Peyer's patch (tissue), 4 donors: ENCODE measurements at regions not wholly inside any gene's neighbourhood (a gene's known extent, or its start where the extent isn't known, plus 50 kb on each side); places are given as distances from the start of the nearest gene placed in this dataset.

ENCODE experiments used
- CTCF ChIP-seq, 6 experiments: fragments of 450-650 bp in 4 of 6; fragments of 200-600 bp in 2 of 6; sonication (generic) in 1 of 6; IDR thresholded peaks; one replicate each; pipeline ENCODE4 v1.5.1; 2017 to 2019; ENCODE audit warnings: antibody characterized with exemption in 6 of 6, mild to moderate bottlenecking in 3 of 6, moderate library complexity in 1 of 6
- POLR2A ChIP-seq, 2 donors: fragments of 450-650 bp; IDR thresholded peaks; one replicate each; pipeline ENCODE4 v1.5.1; 2017; ENCODE audit warnings: antibody characterized with exemption in 2 of 2, mild to moderate bottlenecking in 2 of 2, moderate library complexity in 2 of 2

DNA sequence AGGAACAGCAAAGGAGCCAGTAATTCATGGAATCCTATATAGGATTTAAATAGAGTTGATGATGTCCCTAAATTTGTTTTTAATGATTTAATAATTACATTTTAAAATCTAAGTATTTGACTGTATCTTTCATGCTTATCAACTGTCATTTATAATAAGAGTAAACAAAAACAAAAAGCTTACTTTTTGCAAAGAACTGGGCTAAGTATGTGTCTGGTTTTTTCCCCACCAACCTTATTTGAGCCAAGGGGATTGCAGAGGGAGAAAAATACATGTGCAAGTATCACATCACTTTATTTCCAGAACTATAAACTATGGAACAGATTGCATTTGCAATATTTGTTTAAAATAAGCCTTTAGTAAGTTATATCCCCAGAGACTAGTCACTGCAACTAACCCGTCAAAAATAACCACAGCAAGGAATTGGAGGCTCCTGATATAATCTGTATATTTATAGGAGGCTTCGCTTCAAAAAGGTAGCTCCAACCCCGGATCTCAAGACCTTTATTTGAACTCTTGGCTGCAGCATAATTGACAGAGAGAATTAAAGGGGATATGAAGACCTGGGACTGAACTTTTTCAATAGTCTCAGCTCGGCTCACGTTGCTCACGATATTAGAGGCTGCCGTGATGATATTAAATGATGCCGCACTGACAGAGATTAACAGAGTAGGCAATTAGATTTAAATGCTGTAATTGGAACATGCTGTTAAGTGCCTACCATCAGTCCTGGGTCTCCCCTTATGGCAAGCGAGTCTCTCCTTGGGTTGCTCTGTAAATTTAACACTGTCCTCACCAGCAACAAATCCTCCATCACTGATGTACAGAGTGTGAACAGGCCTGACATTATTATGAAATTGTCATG, 329.1 kb upstream of the NFIA start:
- TF ChIP-seq CTCF (IDR thresholded peaks at IDR 0.05) (no peak), POLR2A (IDR thresholded peaks at IDR 0.05) (no peak)
